C4-2B (cell line): ENCODE measurements at regions not wholly inside any gene's neighbourhood (a gene's known extent, or its start where the extent isn't known, plus 50 kb on each side); places are given as distances from the start of the nearest gene placed in this dataset.

Experiments
- ZFX ChIP-seq: fragments of 450-650 bp; IDR thresholded peaks from 2 replicates; pipeline ENCODE4 v1.6.1; 2017
- TF ChIP-seq, protein P1 (sequence below): fragments of 450-650 bp; conservative IDR thresholded peaks from 2 replicates; pipeline ENCODE4 v1.5.1; 2017; ENCODE audit warnings: mild to moderate bottlenecking

DNA sequence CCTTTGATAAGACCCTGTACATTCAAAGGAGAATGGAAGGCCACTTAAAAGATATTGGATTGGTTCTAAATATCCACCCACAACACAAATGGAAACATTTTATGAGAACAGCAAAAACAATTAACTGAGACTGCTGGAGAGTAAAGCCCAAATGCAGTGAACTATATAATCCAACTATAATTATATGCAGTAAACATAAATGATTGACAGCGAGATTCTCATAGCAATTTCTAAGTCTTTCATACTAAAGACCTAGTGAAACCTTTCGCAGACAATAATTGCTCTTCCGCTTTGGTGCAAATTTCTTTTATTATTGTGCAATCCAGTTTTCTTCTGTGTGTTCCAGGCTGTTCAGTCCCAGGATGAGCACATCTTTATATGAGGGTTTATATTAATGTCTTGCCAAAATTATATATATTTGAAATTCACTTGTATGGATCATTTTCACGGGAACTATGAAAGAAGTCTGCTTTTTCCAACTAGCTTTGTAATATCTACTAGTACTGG lies 190.9 kb downstream of the ST6GAL2 start:
- TF ChIP-seq, protein P1, sequence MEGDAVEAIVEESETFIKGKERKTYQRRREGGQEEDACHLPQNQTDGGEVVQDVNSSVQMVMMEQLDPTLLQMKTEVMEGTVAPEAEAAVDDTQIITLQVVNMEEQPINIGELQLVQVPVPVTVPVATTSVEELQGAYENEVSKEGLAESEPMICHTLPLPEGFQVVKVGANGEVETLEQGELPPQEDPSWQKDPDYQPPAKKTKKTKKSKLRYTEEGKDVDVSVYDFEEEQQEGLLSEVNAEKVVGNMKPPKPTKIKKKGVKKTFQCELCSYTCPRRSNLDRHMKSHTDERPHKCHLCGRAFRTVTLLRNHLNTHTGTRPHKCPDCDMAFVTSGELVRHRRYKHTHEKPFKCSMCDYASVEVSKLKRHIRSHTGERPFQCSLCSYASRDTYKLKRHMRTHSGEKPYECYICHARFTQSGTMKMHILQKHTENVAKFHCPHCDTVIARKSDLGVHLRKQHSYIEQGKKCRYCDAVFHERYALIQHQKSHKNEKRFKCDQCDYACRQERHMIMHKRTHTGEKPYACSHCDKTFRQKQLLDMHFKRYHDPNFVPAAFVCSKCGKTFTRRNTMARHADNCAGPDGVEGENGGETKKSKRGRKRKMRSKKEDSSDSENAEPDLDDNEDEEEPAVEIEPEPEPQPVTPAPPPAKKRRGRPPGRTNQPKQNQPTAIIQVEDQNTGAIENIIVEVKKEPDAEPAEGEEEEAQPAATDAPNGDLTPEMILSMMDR = no peak
- no peak for TF ChIP-seq ZFX
